ENCODE measurements at regions not wholly inside any gene's neighbourhood (a gene's known extent, or its start where the extent isn't known, plus 50 kb on each side); places are given as distances from the start of the nearest gene placed in this dataset.

DNA sequence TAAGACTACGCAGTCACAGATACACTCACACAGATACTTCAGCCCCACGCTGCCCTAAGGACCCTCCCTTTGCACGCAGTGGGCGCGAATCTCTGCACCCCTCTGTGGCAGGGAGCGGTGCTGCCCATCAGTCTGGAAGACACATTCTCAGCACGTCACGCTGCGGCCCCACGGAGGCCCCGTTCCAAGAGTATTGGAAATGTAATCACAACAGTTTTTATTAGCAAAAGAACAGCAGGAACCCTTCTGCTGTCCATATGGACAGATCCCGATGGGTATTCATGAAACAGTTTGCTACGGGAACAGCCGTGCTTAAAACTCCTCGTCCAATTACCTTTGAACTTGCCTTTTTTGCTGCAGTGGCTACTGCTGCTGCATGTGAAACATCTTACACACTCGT, 131.0 kb downstream of the RPS24 start:
- DNase-seq: peak; percentile 27

DNA sequence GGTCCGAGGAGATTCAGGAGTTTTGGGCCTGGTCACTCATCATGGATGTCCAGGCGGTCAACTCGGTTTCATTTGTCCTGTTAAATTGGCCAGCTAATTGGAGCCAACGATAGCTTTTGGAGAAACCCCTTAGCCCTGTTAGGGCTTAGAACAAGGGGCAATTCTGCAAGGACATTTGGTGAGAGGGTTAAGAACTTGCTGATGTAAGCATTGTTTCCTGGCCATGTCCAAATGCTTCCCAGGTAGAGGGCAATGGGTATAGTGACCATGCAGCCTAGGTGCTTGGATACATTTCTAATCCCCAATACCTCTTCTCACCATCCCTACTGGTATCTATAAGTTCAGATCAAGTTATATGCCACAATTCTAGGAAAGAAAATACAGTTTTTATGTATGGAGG, 131.5 kb downstream of the RPS24 start:
- no peak for DNase-seq

DNA sequence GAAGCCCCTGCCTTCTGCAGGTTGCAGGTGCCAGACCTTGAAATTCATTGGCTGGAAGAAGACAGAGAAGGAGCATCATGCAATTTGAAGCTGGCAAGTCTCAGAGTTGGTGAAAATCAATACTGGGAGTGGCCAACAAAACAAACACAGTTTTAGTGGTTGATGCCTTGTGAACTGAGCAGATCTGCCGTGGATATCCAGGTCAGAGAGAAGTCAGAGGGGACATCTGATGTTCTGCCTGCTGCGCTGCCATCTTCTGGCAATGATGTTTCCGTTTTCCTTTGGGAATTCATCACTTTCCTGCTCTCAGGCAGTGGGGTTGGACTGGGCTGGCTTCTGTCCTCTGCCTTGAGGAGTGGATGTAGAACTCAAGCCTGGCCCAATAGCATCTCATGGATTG, 132.0 kb downstream of the RPS24 start:
- peak; percentile 79 for DNase-seq

DNA sequence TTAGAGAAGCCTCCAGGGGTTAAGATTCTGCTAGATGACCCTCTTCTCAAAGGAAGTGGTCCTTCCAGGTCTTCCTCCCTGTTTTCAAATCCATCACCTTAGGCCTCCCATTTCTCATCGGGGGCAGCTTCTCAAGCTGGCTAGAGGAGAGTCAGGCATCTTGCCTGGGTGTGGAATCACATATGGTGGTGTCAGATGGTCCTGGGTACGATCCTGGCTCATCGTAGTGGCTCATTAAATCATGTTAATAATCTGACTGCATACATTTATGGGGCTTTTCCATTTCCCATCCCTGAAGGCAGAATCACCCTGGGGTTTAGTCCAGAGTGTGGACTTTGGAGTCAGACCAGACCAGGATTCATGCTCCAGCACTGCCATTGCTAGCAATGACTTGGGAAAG, 132.6 kb downstream of the RPS24 start:
- DNase-seq: no peak

DNA sequence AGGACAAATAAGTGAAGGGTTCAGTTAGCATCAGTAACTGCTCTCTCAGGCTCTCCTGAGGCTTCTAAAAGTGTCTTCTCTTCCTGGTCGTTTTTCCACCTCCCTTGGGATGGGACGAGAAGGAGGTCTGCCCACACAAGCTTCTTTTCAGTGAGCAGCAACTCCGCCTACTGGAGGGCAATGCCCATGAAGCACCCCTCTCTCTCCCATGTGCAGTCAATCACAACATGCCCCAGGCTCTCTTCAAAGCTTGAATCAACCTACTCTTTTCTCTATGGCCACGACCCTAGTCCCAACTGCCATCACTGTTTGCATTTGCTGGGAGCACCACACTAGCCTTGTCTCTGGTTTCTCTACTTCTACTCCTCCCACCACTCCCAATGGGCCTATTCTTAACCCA, 135.6 kb downstream of the RPS24 start:
- no peak for DNase-seq

DNA sequence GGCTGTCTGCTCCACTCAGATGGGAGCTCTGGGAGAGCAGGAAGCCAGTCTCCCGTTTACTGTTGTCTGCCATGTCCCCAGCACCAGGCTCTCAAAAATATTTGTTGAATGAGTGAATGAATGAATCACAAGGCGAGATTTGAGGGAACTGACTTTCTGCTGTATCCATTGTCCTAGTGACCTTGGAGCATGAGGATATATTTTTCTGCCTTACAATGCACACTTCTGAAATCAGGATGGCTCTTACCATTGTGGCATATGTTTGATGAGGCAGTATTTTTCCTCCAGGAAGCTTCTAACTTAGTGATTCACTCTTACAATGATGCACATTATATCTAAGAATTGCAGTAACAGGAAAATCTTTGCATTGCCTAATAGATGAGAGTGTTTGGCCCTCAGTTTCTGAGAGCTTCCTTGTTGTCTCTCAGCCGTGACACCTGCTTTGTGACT, 136.4 kb downstream of the RPS24 start:
- DNase-seq: no peak

DNA sequence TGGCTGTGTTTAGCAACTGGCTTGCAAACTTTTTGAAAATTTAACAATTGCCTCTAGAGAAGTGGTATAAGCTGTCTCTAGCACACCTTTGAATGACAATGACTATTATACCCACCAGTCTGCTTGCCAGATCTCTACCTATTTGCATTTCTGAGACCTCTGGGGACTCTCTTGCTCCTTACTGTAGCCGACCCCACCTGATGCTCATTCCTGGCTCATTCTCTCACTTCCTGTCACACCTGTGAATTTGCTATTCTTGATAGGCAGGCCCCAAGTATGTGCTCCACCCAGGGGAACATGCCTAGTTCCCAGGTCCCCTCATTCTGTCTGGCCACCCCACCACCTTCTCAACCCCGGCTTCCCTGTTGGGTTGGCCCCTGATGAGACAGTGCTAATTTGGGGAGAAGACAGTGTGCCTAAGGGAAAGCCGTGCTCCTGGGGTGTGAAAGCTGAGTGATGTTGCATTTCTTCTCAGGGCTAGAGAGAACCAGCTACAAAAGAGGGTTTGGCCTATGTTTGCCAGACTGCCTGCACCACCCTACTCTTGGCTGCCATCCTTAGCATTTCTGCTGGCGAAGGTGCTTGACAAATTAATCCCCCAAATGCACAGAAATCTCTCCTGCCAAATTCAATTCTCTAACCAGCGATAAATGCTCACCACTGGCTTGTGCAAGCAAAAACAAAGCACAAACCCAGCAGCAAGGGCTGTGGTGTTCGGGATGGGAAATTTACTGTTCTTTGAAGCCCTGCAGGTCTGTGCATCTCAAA, 138.2 kb downstream of the RPS24 start:
- no peak for DNase-seq

DNA sequence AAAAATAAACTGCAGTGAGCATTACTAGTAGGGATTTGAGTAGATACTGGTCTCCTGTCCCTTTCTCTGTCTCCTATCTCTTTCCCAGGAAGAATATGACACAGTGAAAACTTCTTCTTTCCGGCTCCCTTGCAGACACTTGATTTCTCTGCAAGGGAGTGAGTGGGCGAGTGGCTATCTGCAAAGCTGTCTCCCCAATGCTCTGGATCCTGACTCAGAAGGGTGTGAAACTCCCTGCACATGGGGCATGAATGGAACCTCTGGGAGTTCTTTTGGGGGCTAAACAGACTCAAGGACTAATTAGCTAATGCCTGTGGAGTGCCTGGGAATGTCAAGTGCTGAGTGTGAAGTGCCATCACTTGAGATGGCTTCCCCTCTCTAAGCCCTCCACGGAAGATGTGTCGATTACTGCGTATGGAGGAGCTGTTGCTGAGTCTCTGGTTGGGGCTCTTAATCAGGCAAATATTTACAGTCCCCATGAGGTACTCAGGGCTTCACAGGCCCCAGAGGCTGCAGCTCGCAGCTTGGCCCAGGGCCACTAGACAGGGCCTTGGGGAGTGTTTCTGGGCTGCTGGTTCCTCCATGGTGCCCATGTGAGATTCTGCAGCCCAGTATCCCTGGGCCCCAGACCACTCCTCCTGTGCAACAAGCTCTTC, 139.8 kb downstream of the RPS24 start:
- no peak for DNase-seq

DNA sequence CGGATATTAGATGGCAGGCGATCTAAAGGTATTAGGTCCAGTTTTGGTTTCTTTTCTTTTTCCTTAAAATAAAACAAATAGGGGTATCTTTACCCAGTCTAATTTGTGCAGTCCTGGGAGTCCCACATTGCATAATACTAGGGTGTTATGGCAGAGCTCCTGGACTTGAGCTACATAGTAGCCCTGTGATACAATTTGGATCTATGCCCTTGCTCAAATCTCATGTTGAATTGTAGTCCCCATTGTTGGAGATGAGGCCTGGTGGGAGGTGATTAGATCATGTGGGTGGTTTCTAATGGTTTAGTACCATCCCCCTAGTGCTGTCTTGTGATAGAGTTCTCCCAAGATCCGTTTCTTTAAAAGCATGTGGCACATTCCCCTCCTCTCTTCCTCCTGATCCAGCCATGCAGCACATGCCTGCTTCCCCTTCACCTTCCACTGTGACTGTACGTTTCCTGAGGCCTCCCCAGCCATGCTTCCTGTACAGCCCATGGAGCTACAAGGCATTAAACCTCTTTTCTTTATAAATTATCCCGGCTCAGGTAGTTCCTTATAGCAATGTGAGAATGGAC, 141.9 kb downstream of the RPS24 start:
- no peak for DNase-seq

DNA sequence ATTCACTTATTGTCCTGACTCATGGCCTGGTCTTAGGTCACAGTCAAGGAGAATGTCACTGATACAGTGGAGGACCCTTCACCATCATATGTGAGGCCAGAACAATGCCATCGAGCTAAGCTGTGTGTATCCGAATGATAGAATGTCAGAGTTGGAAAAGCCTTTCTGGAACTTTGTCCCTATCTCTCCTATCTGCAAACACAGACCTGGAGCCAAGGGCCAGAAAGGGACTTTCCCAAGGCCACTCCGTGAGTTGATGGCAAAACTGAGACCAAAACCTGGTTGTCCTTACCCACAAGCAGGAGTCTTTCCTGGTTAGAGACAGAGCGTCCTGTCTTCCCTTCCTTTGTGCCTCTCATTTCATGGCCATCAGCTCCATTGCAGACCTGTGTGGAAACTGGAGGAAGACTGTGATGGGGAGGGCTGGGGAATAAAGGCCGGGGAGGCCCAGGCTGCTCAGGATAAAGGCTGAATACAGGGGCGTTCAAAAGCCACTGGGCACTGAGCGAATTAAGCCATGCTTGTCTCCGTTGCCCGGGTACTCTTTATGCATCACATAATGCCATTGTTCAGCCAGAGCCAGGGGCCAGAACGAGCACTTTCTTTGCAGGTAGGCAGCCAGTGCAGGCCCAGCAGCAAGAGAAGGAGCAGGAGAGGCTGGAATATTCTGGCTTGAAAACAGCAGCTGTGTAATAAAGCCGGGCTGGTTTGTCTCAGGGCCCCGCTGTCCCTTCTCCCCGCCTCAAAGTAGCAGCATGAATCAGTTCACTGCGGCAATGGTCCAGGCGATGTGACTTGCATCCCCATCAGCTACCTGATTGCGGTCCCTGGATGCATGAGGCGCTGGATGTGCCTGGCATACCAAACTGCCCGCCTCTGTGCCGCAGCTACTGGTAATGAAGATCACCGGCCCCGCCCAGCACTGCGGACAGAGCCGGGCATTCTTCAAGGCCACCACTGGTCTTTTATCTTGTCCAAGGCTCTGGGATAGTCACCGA, 143.0 kb downstream of the RPS24 start:
- no peak for DNase-seq

DNA sequence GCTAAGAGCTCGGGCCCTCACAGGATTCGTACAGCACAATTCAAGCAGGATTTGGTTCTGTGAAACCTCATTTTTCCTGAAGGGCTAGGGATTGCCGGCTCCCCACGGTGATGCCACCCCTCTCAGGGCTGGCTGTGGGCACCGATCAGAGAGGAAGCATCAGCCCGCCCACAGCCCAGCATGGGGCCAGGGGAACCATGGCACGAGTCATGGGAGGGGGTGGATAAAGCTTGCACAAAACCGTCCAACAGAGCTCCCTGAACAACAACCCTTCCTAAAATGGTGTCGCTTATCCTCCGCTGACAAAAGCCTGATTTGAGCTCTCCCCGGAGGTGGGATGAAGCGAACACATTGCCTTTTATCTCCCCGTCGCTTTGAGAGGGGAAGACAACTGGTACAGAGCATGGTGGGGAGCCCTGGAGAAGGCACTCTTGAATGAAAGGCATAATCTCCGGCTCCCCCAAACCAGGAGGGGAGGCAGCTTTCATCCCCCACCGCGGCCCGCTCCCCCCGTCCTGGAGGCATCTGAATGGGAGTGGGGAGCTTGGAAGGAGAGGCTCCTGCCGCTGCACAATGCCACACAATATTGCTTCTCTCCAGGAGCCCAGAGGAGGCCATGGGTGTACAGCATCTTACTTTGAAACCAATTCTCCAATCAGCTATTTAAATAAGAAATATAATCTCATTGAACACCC, 144.0 kb downstream of the RPS24 start:
- DNase-seq: no peak

DNA sequence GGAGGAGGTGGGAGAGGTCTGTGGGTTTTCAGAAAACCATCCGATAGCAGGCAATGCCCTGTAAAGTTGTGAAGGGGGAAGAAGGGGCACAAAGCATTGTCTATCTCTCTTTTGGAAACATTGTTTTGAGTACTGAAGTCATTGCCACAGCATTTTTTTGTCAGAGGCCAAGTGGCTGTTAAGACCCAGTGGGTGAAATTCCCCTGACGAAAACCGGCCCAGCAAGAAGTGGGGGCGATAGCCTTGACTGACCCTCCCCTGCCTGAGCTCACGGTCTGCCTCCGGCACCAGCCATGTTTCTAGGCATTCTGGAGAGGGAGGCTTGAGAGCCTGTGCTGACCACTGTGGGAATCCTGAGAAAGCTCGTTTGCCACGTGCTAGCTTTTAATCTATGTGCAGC, 144.7 kb downstream of the RPS24 start:
- no peak for DNase-seq

DNA sequence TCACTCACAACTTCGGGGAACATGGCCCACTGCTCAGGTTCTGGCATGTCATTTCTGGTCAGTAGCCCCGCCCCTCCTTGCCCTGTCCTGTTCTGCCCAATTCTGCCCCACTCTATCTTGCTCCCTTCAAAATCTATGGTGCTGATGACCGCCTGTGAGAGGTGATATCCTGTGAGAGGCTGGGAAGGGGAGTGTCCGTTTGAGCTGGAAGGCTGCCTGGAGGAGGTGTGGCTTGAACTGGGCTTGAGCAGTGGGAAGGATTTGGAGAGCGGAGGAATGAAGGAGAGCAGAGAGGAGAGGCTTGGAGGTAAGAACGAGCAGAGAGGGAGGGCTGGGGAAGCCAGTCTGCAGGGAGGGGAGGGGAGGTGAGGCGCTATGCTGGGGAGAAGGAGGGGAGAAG, 145.3 kb downstream of the RPS24 start:
- no peak for DNase-seq

DNA sequence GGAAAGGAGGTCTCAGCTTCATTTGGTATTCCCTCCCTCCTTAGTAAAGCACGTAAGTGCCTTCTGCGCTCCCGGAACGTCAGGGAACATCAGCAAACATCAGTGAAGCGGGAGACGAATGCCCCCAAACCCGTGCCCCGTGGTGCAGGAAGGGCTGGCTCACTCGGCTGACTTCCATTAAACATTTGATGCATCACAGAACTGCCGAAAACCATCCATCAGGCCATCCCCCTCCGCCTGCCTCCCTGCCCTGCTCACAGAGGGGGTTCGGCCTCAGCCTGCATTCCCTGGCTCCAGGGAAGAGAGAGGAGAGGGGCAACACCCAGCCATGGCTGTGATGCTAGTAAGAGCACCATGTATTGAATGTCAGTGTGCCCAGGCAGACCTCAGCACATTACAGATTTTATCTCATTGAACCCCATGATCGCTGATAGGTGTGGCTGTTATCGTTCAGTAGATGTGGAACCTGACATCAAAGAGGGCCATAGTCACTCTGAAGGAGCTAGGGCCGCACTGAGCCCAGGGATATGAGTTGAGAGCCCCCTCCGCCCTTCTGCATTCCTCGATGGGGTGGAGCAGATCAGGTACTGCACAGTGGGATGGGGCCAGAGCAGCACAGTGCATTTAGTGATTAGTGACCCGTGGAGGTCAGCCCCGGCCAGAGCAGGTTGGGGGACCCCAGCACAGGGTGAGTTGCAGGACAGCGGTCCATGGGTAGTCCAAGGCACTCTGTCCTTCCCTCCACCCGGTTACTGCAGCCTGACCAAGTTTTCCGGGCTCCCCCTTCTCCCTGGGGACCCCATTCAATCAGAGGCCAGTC, 146.4 kb downstream of the RPS24 start:
- DNase-seq: no peak

DNA sequence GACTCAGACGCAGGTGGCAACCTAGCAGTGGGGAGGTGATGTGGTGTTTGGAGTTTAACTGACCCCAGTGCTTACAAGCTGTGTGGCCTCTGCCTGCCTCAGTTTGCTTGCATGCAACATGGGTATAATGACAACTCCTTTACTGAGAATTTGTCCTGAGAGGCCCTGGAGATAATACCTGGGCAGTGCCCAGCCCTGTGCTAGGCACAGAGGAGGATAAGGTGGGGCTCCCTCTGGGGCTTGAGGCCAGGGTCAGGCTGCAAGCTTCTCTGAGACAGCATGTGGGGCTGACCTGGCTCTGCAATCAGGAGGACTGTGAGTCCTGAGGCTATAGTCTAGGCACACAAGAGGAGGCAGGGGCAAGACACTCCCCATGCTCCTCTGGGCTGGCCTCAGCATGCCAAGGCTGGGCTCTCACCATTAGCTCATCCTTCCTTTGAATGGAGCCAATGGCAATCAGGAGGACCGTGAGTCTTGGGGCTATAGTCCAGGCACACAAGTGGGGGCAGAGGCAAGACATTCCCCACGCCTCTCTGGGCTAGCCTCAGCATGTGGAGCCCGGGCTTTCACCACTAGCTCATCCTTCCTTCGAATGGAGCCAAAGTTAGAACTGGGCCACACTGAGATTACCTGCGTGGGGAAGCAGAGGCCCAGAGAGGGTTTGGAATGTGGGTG, 147.9 kb downstream of the RPS24 start:
- no peak for DNase-seq

DNA sequence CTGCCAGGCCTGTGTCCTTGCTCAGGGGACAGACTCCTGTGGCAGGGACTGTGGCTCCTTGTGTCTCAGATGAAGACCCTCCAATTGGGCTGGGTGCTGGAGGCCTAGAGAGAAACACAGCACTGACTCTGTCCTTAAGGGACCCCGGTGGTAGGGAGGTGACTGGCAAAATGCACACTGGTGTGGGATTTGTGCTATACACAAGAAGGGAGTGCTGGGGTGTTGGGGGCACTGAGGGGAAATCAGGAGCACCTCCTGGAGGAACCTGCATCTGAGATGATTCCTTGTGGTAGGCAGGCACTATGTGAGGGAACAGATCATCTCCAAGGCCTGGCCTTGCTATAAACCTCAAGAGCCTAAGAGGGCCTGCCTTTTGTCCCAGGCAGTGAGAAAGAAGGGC, 149.2 kb downstream of the RPS24 start:
- no peak for DNase-seq

DNA sequence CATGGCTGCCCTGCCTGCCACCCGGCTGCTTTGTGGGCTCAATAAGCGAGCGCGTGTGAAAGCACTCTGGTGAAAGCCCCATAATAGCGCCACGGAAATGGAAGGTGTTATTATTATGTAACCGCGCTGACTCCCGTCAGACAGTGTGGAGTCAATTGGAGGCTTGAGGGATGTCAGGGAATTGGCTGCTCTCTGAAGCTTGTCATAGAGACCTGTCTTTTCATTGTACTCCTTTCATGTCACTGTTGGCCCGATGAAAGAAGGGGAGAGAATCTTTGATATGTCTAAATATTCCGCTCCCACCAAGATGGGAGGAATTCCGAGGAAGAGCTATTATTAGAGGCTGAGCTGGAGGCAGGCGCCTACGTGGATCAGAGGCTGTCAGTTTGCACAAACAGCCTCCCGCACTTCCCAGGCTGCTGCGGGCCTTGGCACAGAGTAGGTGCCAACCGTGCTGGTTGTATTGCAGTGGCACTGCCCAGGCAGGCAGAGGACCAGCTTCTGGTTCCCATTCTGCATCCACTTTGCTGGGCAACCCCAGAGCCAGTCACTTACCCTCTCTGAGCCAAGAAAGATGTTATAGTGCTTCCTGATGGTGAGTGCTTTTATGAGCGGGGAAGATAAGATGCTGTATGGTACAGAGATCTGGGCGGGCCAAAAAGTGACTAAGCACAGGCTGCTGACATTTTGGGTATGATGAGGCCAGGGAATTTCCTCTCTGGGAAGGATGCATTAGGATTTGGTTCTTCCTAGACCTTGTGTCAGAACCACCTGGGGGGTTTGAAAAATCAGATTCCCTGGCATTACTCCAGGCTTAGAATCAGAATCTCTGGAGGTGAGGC, 151.4 kb downstream of the RPS24 start:
- no peak for DNase-seq

DNA sequence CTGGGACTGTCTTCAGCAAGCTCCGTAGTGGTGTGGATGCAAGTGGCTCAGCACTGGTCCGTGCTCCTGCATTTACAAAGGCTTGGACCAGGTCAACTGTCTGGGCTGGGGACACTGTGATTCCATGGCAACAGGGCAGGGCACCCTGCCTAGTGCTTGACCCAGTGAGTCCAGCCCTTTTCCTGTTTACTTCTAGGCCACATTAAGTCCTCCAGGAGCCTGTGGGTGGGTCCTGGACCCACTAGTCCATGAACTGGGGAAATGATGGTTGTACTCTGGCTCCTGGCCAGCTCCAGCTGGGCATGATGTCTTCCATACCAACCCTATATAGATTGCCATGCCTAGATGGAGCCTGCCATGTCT, 152.0 kb downstream of the RPS24 start:
- no peak for DNase-seq

DNA sequence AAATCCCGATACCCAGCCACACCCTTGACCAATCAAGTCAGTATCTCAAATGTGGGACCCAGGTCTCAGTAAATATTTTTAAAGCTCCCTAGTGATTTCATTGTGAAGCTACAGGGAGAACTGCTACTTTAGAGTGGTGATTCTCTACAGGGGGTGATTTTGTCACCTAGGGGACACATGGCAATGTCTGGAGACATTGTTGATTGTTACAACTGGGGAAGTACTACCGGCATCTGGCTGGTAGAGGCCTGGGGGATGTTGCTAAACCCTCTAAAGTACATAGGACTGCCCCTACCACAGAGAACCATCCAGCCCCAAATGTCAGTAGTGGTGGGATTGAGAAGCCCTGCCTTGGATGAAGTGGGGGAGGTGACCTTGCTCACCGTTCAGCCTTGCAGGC, 152.9 kb downstream of the RPS24 start:
- no peak for DNase-seq

DNA sequence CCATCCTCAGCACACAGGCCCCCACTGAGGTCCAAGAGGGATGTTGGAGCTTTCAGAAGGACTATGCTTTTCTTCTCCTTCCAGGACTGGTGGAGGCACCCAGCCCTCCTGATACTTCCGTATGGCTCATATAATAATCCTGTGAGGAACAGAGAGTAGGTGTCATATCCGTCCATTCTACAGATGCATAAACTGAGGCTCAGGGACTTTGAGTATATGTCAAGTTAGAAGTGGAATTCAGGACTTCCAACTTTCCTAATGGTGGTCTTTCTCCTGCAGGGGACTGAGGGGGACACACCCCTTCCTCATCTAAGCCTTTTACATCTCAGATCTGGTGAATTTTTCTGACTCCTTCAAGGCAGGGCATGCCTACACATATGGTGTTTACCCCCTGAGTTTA, 153.7 kb downstream of the RPS24 start:
- no peak for DNase-seq
